Superior temporal gyrus (tissue), 1 donor: ENCODE measurements at regions not wholly inside any gene's neighbourhood (a gene's known extent, or its start where the extent isn't known, plus 50 kb on each side); places are given as distances from the start of the nearest gene placed in this dataset.
"Not testable (repeated sequence)": the region's sequence is repeated elsewhere in the genome, so short reads cannot be mapped to it uniquely, and the experiment has no call there.

Experiments used
- DNase-seq: peaks from one replicate; pipeline ENCODE4 v3.0.0-alpha.2; 2016; ENCODE audit errors: extremely low spot score

DNA sequence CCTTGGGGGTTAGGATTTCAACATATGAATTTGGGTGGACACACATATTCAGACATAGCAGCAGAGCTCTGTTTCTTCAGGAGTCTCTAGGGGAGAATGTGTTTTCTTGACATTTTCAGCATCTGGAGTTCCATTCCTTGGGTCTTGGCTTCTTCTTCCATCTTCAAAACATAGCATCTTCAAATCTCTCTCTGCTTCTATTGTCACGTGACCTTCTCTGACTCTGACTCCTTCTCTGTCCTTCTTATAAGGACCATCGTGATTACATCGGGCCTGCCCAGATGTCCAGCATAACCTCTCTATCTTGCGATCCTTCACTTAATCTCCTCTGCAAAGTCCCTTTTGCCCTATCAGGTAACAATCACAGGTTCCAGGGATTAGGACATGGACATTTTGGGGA lies 101.0 kb upstream of the CHD6 start:
- no peak for DNase-seq

DNA sequence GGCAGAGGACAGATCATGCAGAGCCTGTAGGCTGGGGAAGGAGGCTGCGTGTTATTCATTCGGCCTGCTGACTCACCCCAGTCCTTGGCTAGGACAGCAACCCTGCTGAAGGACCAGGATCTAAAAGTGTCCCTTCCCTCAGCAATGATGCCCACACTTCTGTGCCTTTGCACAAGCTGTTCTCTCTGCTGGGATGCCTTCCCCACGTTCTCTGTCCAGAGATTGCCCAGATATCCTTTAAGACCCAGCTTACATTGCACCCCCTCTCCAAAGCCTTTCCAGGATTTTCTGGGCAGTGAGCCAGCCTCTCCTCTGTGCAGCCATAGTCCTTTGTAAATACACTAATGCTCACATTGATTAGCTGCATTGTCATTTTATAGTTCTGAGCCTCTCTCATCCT lies 99.3 kb upstream of the CHD6 start:
- peak; percentile 30 for DNase-seq

DNA sequence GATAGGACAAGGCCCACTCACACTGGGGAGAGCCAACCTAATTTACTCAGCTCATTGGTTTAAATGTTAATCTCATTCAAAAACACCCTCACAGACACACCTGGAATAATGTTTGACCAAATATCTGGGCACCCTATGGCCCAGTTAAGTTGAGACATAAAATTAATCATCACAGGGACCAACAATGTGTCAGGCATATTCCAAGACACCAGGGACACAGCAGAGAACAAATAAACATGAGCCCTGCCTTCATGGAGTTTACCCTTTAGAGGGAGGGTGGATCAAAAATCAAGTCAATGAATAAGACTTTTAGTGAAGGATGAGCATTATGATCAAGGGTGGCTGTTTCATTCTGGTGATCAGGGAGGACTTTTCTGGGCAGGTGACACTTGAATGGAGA lies 98.7 kb upstream of the CHD6 start:
- no peak for DNase-seq

DNA sequence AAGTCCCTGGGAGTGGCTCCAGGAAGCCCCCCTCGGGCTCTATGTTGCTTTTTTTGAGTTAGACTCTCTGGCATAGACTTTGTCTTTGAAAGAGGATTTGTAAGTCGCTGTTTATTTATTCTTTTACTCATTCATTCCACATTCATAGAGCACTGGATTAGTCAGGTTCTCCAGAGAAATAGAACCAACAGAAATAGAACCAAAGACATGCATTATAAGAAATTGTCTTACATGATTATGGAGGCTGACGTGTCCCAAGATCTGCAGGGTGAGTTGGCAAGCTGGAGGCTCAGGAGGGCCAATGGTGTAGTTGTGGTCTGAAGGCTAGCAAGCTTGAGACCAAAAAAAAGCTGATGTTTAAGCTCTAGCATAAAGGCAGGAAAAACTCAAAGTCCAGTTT lies 98.3 kb upstream of the CHD6 start:
- DNase-seq = no peak

DNA sequence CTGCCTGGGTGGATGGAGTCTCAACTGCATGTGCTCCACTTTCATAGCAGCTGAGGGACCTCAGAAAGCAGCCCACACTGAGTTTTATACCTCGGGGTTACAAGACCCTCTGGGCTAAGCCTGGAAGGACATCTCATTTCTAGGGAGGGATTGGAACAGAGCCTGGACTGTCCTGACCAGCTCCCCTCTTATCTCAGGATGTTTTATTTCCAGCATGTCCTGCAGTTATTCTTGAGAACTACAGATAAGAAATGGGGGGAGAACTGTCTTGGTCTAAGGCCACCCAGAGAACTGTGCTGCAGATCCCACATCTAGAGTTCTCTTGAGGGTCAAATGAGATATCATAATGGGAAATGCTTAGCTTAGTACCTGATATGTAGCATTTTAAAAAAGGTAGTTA lies 97.3 kb upstream of the CHD6 start:
- DNase-seq = no peak

DNA sequence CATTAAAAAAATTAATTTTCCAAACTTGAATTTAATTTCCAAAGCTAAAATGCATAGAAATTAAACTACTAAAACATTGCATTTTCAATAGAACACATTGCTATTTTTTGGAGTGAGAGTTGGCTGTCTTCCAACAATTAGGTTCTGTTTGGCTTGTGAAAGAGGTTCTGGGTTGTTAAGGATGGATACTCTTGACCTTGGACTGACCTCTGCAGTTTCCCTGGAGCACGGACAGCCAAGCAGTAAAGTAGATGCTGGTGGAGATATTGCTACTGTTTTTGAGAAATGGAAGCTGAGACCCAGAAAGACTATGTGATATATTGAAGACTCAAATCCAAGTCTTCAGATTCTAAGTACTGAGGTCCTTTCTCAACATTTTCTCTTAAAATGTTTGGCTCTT lies 95.9 kb upstream of the CHD6 start:
- DNase-seq = no peak

DNA sequence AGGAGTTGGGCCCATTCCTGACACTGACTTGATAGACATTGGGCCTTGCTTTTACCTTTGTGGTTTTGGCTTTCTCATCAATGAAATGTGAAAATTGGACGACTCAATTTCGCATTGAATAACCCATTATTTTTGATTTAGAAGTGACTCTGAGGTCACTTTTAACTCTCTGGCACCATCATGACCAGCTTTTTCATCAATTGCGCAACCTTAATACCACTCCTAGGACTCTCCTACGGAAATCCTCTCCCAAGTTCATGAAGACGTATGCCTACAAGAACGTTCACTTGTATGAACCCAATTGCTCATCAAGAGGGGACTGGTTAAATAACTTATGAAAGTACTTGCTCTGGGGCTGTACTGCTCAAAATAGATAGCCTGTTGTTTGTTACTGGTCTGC lies 86.7 kb upstream of the CHD6 start:
- no peak for DNase-seq

DNA sequence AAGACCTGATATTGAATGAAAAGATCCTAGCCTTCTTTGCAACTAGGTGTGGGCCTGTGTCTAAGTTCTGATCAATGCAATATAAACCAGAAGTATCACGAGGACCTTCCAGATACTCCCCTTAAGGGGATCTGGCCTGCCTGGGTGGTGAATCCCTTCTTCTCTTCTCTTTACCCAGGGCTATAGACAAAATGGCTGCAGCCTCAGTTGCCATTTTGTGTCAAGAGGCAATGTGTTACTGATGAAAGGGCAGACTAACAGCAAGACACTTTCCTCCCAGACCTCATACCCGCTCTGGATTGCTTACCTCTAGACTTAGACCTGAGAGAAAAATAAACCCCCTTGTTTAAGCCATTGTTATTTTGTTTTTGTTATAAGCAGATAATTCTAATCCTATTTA lies 84.5 kb upstream of the CHD6 start:
- no peak for DNase-seq

DNA sequence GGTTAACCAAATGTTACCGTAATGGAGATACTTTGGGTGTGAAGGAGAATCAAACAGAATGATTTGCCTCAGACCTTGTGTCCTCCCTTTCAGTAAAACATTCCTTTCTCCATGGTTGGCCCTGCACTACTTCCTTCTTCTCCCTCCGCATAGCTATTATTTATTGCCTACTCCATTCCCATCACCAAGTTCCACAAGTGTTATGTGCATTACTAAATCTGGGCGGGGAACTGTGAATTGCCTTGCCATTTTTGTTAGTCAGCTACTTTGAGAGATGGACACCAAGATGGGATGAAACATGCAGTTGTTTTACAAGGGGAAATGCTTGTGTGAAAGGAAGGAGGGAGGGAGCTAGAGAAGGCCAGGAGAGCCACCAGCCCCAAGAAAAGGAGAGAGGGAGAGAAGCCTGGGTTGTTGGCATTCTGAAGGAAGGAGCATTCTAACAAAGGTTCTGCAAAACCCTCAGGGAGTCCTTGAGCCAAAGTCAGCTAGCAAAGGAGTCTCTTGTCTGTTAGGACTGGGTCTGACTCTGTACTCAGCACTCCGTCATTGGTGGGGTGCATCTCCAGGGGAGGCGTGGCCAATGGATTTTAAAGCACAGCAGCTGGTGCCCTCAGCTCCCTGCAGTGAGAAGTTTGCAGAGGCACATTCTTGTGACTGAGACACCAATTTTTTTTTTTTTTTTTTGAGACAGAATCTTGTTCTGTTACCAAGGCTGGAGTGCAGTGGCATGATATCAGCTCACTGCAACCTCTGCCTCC lies 83.6 kb upstream of the CHD6 start:
- no peak for DNase-seq

DNA sequence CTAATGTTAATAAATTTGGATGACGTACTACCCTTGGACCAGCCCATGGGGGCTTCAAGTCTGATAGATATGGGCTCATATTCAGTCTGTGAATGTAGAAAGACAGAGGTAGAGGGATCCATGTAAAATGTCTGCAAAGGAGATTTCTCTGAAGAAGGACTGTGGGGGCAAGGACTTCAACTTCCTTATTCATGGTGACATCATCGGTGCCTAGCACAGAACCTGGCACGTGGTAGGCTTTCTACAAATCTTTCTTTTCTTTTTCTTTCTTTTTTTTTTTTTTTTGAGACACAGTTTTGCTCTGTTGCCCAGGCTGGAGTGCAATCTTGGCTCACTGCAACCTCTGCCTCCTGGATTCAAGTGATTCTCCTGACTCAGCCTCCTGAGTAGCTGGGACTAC lies 81.5 kb upstream of the CHD6 start:
- not testable (repeated sequence) for DNase-seq

DNA sequence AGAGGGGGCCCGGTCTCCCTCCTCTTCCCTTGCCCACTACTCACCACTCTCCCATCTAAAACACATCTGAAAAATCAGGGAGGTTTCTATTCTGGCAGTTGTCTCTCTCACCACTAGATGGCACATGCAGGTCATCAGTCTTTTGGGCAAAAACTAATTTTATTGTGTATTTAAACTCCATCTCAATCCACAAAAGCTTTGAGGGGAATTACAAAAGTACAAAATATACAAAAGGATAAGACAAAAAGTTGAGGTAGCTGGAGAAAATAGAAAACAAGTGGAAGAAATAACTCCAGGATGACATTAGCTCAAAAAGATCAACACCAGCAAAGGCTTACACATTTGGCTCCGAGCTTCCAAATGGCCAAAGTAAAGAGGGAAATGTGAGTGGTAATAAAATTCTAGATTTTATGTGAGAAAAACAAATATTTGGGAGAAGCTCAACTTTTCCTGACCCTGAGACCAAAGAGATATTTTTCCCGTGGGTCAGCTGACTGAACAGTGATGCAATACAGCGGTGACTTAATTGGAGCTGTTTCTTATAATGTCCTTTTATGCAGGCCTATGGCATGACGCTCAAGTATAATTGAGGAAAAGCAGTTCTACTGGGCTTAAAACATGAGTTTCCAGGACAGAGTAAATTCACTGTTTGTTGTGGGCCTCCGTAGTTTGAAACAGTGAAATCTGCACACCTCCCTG lies 79.8 kb upstream of the CHD6 start:
- peak; percentile 69 for DNase-seq

DNA sequence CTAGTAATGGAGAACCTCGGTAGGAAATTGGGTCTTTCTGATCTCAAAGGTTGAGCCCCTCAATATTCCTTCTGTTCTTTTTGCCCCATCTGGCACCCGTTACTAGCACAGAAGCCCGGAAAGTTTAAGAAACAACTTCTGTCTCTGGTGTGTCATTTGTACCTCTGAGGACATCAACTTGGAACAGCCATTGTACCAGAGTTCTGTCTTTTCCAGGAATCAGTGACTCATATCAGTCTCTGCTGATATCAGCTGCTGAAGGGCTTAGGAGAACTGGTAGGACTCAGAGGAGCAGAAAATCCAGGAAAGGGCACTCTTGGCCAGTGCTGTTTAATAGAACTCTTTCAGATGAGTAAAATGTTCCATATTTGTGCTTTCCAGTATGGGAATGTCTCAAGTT lies 78.3 kb upstream of the CHD6 start:
- DNase-seq = no peak

DNA sequence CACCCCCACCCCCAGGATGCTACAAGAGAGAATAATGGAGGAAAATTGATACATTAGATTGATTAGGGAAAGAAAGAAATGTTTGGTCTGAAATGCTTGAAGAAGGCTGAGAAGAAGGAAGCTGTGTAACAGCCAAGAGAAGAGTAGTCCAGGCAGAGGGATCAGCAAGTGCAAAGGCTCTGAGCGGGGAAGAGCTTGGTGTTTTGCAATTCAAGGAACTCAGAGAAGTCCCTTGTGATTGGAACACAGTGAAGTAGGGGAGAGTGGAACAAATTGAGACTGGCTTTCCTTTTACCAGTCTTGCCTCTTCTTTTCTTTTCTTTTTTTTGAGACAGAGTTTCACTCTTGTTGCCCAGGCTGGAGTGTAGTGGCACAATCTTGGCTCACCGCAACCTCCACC lies 76.6 kb upstream of the CHD6 start:
- no peak for DNase-seq

DNA sequence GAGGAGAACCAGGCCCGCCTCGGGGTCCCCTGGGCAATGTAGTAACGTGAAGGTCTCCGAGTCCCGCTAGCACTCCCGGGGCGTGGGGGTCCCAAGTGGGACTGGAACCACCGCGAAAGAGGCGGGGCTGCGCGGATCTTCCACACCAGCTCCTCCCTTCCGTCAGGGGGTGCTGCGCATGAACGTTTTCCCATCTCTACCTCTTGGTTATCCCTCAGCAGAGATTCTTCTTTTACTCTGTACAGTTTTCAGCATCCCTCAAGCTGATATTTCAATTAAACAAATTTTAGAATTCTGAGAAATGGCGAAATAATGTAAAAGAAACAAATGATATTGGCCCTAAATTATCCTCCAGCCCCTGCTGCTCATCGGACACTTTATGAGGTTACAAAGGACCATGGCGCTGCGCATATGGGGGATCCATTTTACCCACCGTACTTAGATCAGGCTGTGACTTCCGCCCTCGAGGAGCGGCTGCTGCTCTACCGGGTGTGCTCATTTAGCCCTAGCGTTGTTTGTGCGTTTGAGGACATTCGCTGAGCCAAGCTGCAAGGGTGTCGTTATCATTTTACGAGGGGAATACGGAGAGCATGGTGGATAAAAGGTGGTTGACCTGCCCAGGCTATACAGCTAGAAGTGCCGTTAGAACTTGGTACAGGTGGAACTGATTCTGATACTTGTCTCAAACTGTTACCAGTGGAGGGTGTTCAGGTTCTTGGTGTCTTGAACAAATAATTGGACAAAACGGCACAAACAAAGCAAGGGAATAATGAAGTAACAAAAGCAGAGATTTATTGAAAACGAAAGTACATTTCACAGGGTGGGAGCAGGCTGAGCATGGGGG lies 75.2 kb upstream of the CHD6 start:
- DNase-seq = peak; percentile 96

DNA sequence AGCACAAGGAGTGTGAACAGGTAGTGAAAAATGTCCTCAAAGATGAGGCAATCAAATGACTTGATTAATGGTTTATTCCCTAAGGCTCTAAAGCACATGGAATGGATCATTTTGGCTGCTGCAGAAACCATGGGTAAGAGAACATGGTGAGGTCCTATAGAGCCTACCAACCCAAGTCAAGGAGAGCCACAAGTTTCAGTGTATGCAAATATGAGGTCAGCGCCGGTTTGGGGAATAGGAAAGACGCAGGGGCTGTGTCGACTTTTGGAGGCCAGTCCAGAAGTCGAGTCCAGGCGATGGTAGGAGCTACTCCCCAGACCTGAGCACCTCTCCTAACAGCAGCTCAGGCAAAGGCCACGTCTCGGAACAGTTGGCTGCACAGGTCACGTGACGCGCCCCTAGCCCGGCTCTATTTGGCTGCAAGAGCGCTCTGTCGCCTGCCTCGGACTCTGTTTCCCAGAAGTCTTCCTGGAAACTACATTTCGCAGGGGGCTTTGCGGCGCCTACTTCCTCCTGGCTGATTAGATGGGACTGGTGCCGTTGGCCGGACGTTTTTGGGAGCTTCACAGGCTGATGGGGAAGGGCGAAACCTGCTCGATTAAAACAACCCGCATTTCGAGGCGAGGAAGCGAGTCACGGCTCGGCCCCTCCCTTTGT lies 74.4 kb upstream of the CHD6 start:
- DNase-seq = peak; percentile 91

DNA sequence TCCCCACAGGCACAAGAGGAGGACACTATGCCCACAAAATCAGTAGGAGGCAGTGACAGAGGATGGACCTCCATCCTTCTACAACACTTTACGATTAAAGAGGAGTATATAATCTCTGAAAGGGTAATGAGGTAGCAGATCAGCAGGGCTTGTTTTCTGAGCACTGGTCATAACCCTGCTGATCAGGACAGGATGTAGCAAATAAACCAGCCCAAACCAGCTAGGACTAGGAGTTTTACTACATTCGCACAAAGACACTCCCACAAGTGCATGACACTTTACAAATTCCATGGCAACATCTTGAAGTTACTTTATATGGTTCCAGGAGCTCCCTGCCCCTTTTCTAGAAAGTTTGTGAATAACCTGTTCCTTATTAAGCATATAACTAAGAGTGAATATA lies 73.3 kb upstream of the CHD6 start:
- no peak for DNase-seq

DNA sequence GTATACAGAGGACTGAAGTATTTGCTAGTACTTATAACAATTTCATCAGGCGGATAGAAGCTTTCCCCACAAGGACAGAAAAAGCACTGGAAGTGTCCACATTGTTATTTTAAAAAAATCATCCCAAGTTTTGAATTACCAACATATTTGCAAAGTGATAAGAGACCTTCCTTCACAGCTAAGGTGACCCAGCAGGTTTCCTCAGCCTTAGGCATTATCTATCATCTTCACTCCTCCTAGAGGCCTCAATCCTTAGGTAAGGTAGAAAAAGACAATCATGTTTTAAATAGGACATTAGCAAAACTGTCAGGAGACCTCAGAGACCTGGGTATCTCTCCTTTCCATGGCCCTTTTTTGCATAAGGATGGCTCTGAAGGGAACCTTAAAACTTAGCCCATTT lies 72.5 kb upstream of the CHD6 start:
- no peak for DNase-seq

DNA sequence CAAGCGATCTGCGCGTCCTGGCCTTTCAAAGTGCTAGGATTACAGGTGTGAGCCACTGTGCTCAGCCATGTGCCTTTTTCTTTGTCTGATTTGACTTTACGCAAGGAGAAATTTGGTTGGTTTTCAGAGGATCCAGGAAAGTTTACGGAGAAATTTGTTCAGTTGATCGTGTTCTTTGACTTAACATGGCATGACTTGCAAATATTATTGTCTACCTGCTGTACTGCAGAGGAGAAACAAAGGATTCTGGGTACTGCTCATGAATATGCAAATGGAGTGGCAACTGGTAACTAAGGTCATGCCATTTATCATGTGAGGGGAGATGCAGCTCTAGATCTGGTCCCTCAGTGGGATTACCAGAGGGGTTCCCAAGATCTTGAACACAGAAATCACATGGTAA lies 68.8 kb upstream of the CHD6 start:
- no peak for DNase-seq

DNA sequence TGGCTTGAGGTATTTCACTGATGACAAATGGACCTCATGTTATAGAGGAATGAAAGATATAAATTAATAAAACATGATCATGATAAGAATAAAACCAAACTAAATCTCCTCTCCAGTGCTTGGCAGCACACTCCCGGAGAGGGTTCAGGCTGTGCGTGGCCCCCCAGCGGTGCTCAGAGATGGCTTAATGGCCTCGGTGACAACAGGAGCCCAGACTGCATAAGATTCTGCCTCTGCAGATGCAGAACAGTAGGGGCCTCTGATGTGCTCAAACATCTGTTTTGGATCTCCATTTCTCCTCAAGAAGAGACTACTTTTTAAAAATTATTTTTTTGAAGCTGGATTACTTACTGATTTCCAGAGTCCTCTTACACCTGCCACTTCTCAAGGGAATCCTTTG lies 67.0 kb upstream of the CHD6 start:
- not testable (repeated sequence) for DNase-seq

DNA sequence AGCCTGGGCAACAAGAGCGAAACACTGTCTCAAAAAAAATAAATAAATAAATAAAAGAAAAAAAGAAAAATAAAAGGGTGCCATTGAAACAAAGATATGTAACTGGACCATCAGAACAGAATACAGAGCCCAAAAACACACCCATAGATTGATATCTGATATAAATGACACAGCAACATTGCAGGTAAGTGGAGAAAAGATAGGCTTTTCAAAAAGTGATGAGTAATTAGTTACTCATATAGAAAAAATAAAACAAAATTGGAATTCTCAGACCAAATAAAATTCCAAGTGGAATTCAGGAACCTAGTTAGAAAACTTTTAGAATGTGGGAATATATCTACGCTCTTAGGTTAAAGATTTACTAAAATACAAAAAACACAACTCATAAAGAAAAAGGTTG lies 60.6 kb upstream of the CHD6 start:
- DNase-seq = no peak

DNA sequence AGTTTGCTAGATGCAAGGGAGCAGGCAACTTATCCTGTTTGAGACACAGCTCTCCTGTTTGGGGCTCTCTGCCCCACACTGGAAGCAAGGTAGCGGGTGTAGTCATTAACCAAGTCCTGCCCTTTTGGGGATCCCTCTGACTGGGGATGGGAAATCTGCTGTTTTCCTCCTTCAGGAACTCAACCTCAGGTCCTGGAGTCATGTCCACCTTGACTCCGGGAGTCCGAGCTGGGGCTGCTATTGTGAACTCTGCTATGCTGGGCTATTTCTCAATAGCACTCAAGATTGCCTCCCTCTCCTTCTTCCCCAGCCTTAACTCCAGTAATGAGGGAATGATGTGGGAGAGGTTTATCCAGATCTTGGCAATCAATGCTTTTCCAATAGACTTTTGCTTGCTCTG lies 54.1 kb upstream of the CHD6 start:
- no peak for DNase-seq

DNA sequence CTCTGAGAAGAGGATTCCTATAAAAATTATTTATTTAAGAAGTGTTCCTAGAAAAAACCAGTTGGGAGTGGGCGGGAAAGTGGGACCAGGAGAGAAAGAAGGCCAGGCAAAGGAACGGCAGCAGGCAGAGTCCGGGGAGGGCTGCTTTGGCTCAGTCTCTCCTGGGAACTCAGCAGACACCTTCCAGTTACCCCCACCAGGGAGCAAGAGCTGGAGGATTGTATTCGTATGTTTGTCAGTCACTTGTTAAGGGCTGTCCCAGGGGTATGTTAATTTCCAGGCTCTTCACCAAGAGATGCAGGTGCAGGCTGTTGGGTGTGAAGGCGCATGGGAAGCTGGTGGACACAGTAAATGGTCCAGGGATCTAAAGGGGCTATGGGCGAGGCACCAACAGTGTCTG lies 53.0 kb upstream of the CHD6 start:
- DNase-seq = no peak
